ENCODE measurements at regions not wholly inside any gene's neighbourhood (a gene's known extent, or its start where the extent isn't known, plus 50 kb on each side); places are given as distances from the start of the nearest gene placed in this dataset.

GRCh38 chr10:58089739-58090138 is 178.0 kb downstream of the IPMK start:
- H3K27me3 ChIP-seq = no peaks in the 10 kb centered on the region
- ATAC-seq = no peak
- H3K36me3 ChIP-seq = no peaks in the 10 kb centered on the region
- intact Hi-C loops (cut with DNase I) = no loop called here
- no peak for DNase-seq
- WGBS (ENCODE audit: insufficient coverage, low coverage, low lambda C conversion rate, missing lambda C conversion rate) = no CpG with 5 or more reads among the region's 2 CpGs
- H3K4me1 ChIP-seq = no peaks in the 10 kb centered on the region
- TF ChIP-seq POLR2A (IDR thresholded peaks at IDR 0.05) = no peak
- TF ChIP-seq CTCF (IDR thresholded peaks at IDR 0.05) = no peak
- no peaks in the 10 kb centered on the region for H3K9me3 ChIP-seq
- no peak overlapping the region for H3K4me3 ChIP-seq
- H3K27ac ChIP-seq = no peak overlapping the region

- DNase-seq (no peak), ATAC-seq (no peak)
- no peaks in the 10 kb centered on the region for H3K36me3 ChIP-seq
- H3K27ac ChIP-seq = no peak overlapping the region
- TF ChIP-seq POLR2A (IDR thresholded peaks at IDR 0.05) = no peak
- no peak for TF ChIP-seq CTCF (IDR thresholded peaks at IDR 0.05)
- H3K27me3 ChIP-seq = no peaks in the 10 kb centered on the region
- H3K9me3 ChIP-seq = no peaks in the 10 kb centered on the region
- intact Hi-C loops (cut with DNase I) = no loop called here
- no peak overlapping the region for H3K4me3 ChIP-seq
- H3K4me1 ChIP-seq = no peaks in the 10 kb centered on the region
Measured at GRCh38 chr10:58087896-58088295, 179.8 kb downstream of the IPMK start.

- 90% methylated on average over 2 of the region's 2 CpGs for WGBS (ENCODE audit: insufficient coverage, low coverage, low lambda C conversion rate, missing lambda C conversion rate)
- no peak for DNase-seq
- no peak overlapping the region for H3K27ac ChIP-seq
- H3K27me3 ChIP-seq = no peaks in the 10 kb centered on the region
- intact Hi-C loops (cut with DNase I) = no loop called here
- no peaks in the 10 kb centered on the region for H3K36me3 ChIP-seq
- H3K4me3 ChIP-seq = no peak overlapping the region
- no peaks in the 10 kb centered on the region for H3K4me1 ChIP-seq
- no peaks in the 10 kb centered on the region for H3K9me3 ChIP-seq
- no peak for ATAC-seq
- no peak for TF ChIP-seq POLR2A (IDR thresholded peaks at IDR 0.05)
- TF ChIP-seq CTCF (IDR thresholded peaks at IDR 0.05) = no peak
Measured at GRCh38 chr10:58086763-58087150, 180.9 kb downstream of the IPMK start.

GRCh38 chr10:58086144-58086762 is 181.4 kb downstream of the IPMK start:
- TF ChIP-seq CTCF (IDR thresholded peaks at IDR 0.05) = no peak
- no peak for TF ChIP-seq POLR2A (IDR thresholded peaks at IDR 0.05)

GRCh38 chr10:58082248-58082647 is 185.4 kb downstream of the IPMK start:
- Histone ChIP-seq H3K27ac (no peak overlapping the region), H3K4me1 (no peaks in the 10 kb centered on the region), H3K9me3 (no peaks in the 10 kb centered on the region), H3K36me3 (no peaks in the 10 kb centered on the region), H3K4me3 (no peak overlapping the region), H3K27me3 (no peaks in the 10 kb centered on the region)
- intact Hi-C loops (cut with DNase I) = no loop called here
- TF ChIP-seq CTCF (IDR thresholded peaks at IDR 0.05) = no peak
- TF ChIP-seq POLR2A (IDR thresholded peaks at IDR 0.05) = no peak
- WGBS (ENCODE audit: insufficient coverage, low coverage, low lambda C conversion rate, missing lambda C conversion rate) = 79% methylated on average over 3 of the region's 3 CpGs
- DNase-seq = no peak
- ATAC-seq = no peak

More at GRCh38 chr10:58086144-58086762, 181.4 kb downstream of the IPMK start:
- DNase-seq (no peak), ATAC-seq (no peak)
- 88% methylated on average over 2 of the region's 2 CpGs for WGBS (ENCODE audit: insufficient coverage, low coverage, low lambda C conversion rate, missing lambda C conversion rate)
- no peaks in the 10 kb centered on the region for H3K36me3 ChIP-seq
- no peaks in the 10 kb centered on the region for H3K9me3 ChIP-seq
- H3K4me1 ChIP-seq = no peaks in the 10 kb centered on the region
- H3K4me3 ChIP-seq = no peak overlapping the region
- intact Hi-C loops (cut with DNase I) = no loop called here
- H3K27me3 ChIP-seq = no peaks in the 10 kb centered on the region
- H3K27ac ChIP-seq = no peak overlapping the region
